ENCODE measurements at regions not wholly inside any gene's neighbourhood (a gene's known extent, or its start where the extent isn't known, plus 50 kb on each side); places are given as distances from the start of the nearest gene placed in this dataset.

DNA sequence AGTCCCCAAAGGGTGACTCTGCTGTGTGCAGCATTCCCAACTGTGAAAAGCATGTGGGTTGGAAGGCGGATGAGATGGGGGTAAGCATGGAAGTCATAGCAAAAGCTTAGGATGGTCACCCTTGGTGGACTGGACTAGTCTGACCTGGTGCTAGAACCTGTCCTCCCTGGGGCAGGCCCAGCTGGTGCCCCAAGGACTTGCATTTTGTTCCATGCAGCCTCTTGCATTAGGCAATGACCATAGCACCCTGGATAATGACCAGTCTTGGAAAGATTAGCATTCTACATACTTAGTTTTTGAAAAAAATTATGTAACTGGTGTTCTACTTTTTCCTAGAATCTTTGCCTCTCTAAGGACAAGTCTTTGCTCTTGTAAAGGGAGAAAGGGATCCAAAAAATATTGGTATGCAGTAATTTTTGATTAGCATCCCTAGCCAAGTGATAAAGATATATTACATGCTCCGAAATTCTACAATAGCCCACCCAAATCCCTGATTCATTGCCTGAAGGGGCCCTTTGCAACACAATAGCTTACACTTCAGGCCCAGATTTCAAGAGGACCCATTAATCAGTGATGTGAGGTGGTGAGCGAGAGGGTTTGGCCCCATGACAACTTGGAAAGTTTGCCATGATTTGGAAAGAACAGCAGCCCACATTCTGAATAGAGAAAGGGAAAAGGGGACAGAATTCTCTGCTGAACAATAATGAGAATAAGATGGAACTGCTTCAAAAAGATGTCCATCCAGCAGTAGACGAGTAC lies 93.3 kb upstream of the CD180 start:
- Histone ChIP-seq H3K27me3 (no peaks in the 10 kb centered on the region), H3K9ac (ENCODE audit: low read depth in 2 of 2, low read length in 2 of 2) (no peak overlapping the region), H3K36me3 (no peaks in the 10 kb centered on the region), H3K4me3 (no peak overlapping the region), H3K9me3 (no peaks in the 10 kb centered on the region), H3K4me1 (no peaks in the 10 kb centered on the region), H3K27ac (no peak overlapping the region)
- no peak for DNase-seq
- TF ChIP-seq, protein P1, sequence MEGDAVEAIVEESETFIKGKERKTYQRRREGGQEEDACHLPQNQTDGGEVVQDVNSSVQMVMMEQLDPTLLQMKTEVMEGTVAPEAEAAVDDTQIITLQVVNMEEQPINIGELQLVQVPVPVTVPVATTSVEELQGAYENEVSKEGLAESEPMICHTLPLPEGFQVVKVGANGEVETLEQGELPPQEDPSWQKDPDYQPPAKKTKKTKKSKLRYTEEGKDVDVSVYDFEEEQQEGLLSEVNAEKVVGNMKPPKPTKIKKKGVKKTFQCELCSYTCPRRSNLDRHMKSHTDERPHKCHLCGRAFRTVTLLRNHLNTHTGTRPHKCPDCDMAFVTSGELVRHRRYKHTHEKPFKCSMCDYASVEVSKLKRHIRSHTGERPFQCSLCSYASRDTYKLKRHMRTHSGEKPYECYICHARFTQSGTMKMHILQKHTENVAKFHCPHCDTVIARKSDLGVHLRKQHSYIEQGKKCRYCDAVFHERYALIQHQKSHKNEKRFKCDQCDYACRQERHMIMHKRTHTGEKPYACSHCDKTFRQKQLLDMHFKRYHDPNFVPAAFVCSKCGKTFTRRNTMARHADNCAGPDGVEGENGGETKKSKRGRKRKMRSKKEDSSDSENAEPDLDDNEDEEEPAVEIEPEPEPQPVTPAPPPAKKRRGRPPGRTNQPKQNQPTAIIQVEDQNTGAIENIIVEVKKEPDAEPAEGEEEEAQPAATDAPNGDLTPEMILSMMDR (IDR thresholded peaks at IDR 0.05): no peak
- intact Hi-C loops (cut with DNase I): no loop called here

DNA sequence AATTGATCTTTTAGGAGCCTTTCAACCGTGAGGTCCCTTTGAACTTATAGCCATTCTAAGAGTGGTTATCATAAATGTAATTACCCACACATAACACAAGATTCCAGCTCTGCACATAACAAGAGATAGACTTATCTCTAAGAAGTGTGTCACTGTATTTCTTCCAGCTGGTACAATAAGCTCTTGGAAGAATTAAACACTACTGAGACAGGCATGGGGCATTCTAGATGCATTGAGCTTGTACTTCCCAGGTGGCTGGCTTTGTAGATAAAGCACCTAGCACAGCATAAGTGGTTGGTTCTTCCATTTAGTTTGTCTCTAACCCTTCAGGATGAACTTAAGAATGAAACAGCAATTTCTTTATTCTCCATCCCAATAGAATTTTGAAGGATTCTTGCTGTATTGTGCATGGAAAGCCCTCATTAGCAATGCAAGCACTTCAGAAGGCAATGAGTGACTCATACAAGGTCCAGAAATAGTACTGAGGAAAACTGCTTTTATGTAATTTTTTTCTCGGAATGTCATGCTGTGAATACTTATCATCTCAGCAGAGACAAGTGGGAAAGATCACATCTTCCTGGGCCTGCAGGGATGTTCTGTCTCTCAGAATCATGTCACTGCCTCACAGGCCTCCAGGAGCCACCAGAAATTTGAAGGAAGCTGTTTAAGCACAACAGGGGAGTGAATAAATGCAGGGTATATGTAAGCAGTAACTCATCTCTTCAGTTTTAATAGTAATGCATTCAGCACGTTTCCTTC lies 91.1 kb upstream of the CD180 start:
- Histone ChIP-seq H3K4me3 (no peak overlapping the region), H3K36me3 (no peaks in the 10 kb centered on the region), H3K27me3 (no peaks in the 10 kb centered on the region), H3K9me3 (no peaks in the 10 kb centered on the region), H3K27ac (no peak overlapping the region), H3K9ac (ENCODE audit: low read depth in 2 of 2, low read length in 2 of 2) (no peak overlapping the region), H3K4me1 (no peaks in the 10 kb centered on the region)
- no peak for DNase-seq
- intact Hi-C loops (cut with DNase I): no loop called here
- TF ChIP-seq, protein P1 (IDR thresholded peaks at IDR 0.05): no peak

DNA sequence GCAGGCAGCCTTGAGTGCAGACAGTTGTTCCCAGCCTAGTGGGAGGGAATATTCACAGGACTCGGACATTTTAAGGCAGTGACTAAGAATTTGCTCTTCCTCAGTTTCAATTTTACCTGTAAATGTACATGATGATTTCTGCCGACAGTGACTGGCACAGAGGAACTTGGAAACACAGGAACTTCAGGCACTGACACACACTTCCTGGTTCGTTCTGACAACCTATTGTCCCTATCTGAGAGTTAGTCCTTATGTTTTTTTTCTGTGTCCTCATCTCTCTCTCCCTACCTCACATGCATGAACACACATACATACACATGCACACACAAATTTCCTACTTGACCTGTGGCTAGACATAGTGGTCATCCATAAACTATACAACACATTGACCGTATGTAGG lies 89.4 kb upstream of the CD180 start:
- intact Hi-C loops (cut with DNase I): no loop called here
- DNase-seq: no peak
- Histone ChIP-seq H3K4me1 (no peaks in the 10 kb centered on the region), H3K36me3 (no peaks in the 10 kb centered on the region), H3K9me3 (no peaks in the 10 kb centered on the region), H3K27me3 (no peaks in the 10 kb centered on the region), H3K9ac (ENCODE audit: low read depth in 2 of 2, low read length in 2 of 2) (no peak overlapping the region), H3K4me3 (no peak overlapping the region), H3K27ac (no peak overlapping the region)
- TF ChIP-seq, protein P1 (IDR thresholded peaks at IDR 0.05): no peak

DNA sequence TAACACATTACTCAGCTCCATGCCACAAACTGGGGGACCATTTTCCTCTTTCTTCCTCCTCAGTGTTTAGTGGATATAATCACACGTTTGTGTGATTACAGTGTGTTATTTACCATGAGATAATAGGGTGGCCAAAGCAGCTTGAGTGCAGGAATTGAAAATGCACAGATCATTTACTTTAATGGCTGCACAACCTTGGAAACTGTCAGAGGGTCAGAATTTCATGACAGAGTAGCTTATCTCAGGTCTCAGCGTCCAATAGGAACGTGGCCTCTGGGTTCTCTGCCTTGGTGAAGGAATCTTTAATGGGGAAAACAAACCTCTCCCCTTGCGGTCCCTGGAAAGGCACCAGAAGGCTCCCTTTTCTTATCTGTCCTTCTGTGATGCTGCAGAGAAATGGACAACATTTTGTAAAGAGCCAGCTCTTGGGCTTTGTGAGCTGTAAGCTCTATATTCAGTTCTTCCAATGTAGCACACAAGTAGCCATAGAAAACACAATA lies 87.4 kb upstream of the CD180 start:
- TF ChIP-seq, protein P1 (IDR thresholded peaks at IDR 0.05): no peak
- H3K9ac ChIP-seq (ENCODE audit: low read depth in 2 of 2, low read length in 2 of 2): no peak overlapping the region
- no peaks in the 10 kb centered on the region for H3K36me3 ChIP-seq
- no peak overlapping the region for H3K4me3 ChIP-seq
- intact Hi-C loops (cut with DNase I): no loop called here
- no peak for DNase-seq
- no peaks in the 10 kb centered on the region for H3K9me3 ChIP-seq
- H3K4me1 ChIP-seq: no peaks in the 10 kb centered on the region
- no peak overlapping the region for H3K27ac ChIP-seq
- no peaks in the 10 kb centered on the region for H3K27me3 ChIP-seq

DNA sequence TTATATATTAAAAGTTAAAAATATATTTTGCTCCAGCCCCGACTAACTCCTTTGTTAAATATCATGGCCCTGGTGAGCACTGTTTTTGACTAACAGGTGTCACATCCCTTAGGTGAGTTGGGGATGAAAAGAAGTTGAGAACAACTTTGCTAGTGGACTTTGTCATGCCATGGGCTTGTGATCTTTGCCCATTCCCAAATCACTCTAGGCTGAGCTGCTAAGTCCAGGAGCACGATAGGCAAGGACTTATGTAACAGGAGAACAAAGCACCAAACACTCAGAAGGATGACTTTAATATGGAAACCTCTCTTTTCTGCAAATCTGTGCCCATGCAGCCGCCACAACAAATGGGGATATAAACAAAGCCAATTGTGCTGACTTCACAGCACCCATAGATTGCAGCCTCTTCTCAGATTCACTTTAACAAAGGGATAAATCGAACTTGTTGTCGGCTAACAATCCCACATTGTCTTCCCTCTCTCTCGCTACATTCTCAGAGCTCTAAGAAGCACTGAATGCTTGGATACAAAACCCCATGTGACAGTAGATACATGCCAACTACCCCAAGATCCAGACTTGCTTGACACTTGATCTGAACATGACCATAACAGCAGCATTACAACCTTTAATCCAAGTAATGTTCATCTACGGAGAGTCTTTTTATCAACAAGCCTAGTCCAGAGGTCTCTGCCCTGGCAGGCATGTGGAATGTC lies 86.8 kb upstream of the CD180 start:
- TF ChIP-seq, protein P1 (IDR thresholded peaks at IDR 0.05): no peak
- Histone ChIP-seq H3K27ac (no peak overlapping the region), H3K9ac (ENCODE audit: low read depth in 2 of 2, low read length in 2 of 2) (no peak overlapping the region), H3K27me3 (no peaks in the 10 kb centered on the region), H3K9me3 (no peaks in the 10 kb centered on the region), H3K4me3 (no peak overlapping the region), H3K4me1 (no peaks in the 10 kb centered on the region), H3K36me3 (no peaks in the 10 kb centered on the region)
- intact Hi-C loops (cut with DNase I): no loop called here
- DNase-seq: no peak
